A549 (cell line): ENCODE measurements at regions not wholly inside any gene's neighbourhood (a gene's known extent, or its start where the extent isn't known, plus 50 kb on each side); places are given as distances from the start of the nearest gene placed in this dataset.

Experiments
- BHLHE40 ChIP-seq: IDR thresholded peaks from 2 replicates; pipeline ENCODE4 v1.6.1; 2012; ENCODE audit warnings: low read depth, low read length, inconsistent platforms
- CTCF ChIP-seq: fragments of >200 bp; sonication (Bioruptor Twin); formaldehyde crosslinking; IDR thresholded peaks from 3 replicates; pipeline ENCODE4 v1.5.1; 2016
- EHF ChIP-seq: fragments of 250-450 bp; sonication (Bioruptor Pico); IDR thresholded peaks from 2 replicates; pipeline ENCODE4 v1.5.0; 2020; ENCODE audit warnings: mild to moderate bottlenecking
- MAX ChIP-seq: IDR thresholded peaks from 2 replicates; pipeline ENCODE4 v1.6.1; 2012
- POLR2A ChIP-seq: IDR thresholded peaks from 2 replicates; pipeline ENCODE4 v1.6.1; 2012; ENCODE audit warnings: mild to moderate bottlenecking, low read length
- RCOR1 ChIP-seq: fragments of 150-350 bp; IDR thresholded peaks from 2 replicates; pipeline ENCODE4 v1.6.1; 2014; ENCODE audit warnings: antibody characterized with exemption, low read length, low read depth
- REST ChIP-seq: fragments of 200-600 bp; sonication (generic); IDR thresholded peaks from 2 replicates; pipeline ENCODE4 v1.6.1; 2016; ENCODE audit warnings: antibody characterized with exemption, mild to moderate bottlenecking, moderate library complexity

GRCh38 chr16:62974424-62974823, 938.2 kb upstream of the CDH8 start:
- no peak for TF ChIP-seq CTCF
- TF ChIP-seq MAX: no peak
- TF ChIP-seq EHF: no peak
- TF ChIP-seq BHLHE40: no peak
- no peak for TF ChIP-seq REST
- TF ChIP-seq RCOR1: no peak
- TF ChIP-seq POLR2A: no peak
